ENCODE measurements at regions not wholly inside any gene's neighbourhood (a gene's known extent, or its start where the extent isn't known, plus 50 kb on each side); places are given as distances from the start of the nearest gene placed in this dataset.

GRCh38 chr18:30527226-30527625 lies 515.3 kb downstream of the DSC3 start:
- TF ChIP-seq CTCF (IDR thresholded peaks at IDR 0.05; ENCODE audit: insufficient read depth, low read length), result no peak
- no peak overlapping the region for H3K4me3 ChIP-seq (ENCODE audit: low read depth, low read length)
- DNase-seq (ENCODE audit: low read depth), result no peak

GRCh38 chr18:30522288-30522929 lies 520.1 kb downstream of the DSC3 start:
- no peak overlapping the region for H3K4me3 ChIP-seq (ENCODE audit: low read depth, low read length)
- DNase-seq (ENCODE audit: low read depth), result no peak
- TF ChIP-seq CTCF (IDR thresholded peaks at IDR 0.05; ENCODE audit: insufficient read depth, low read length), result no peak

- no peak overlapping the region for H3K4me3 ChIP-seq (ENCODE audit: low read depth, low read length)
- DNase-seq (ENCODE audit: low read depth), result no peak
- TF ChIP-seq CTCF (IDR thresholded peaks at IDR 0.05; ENCODE audit: insufficient read depth, low read length), result no peak
Observed at GRCh38 chr18:30514059-30514458, 528.5 kb downstream of the DSC3 start.

GRCh38 chr18:30512872-30513271 lies 529.7 kb downstream of the DSC3 start:
- TF ChIP-seq CTCF (IDR thresholded peaks at IDR 0.05; ENCODE audit: insufficient read depth, low read length), result no peak

GRCh38 chr18:30510882-30511281 lies 531.7 kb downstream of the DSC3 start:
- H3K4me3 ChIP-seq (ENCODE audit: low read depth, low read length), result no peak overlapping the region
- TF ChIP-seq CTCF (IDR thresholded peaks at IDR 0.05; ENCODE audit: insufficient read depth, low read length), result no peak
- DNase-seq (ENCODE audit: low read depth), result no peak

More at GRCh38 chr18:30512872-30513271, 529.7 kb downstream of the DSC3 start:
- no peak overlapping the region for H3K4me3 ChIP-seq (ENCODE audit: low read depth, low read length)
- DNase-seq (ENCODE audit: low read depth), result no peak

GRCh38 chr18:30501594-30501993 lies 540.9 kb downstream of the DSC3 start:
- no peak for TF ChIP-seq CTCF (IDR thresholded peaks at IDR 0.05; ENCODE audit: insufficient read depth, low read length)
- H3K4me3 ChIP-seq (ENCODE audit: low read depth, low read length), result no peak overlapping the region
- DNase-seq (ENCODE audit: low read depth), result no peak
